ENCODE measurements at regions not wholly inside any gene's neighbourhood (a gene's known extent, or its start where the extent isn't known, plus 50 kb on each side); places are given as distances from the start of the nearest gene placed in this dataset.
"Not testable (repeated sequence)": the region's sequence is repeated elsewhere in the genome, so short reads cannot be mapped to it uniquely, and the experiment has no call there.

GRCh38 chr1:191734321-191734720 is 423.9 kb upstream of the RGS18 start:
- no peak for TF ChIP-seq CTCF (IDR thresholded peaks at IDR 0.05; ENCODE audit: control insufficient read depth, extremely low read depth, insufficient read depth)
- DNase-seq (ENCODE audit: low read depth), result no peak
- no peak overlapping the region for H3K4me3 ChIP-seq (ENCODE audit: low read depth, low read length)

- DNase-seq (ENCODE audit: low read depth), result no peak
- no peak for TF ChIP-seq CTCF (IDR thresholded peaks at IDR 0.05; ENCODE audit: control insufficient read depth, extremely low read depth, insufficient read depth)
- H3K4me3 ChIP-seq (ENCODE audit: low read depth, low read length), result no peak overlapping the region
These were observed 418.7 kb upstream of the RGS18 start for GRCh38 chr1:191739544-191739943.

GRCh38 chr1:191752342-191752741 is 405.9 kb upstream of the RGS18 start:
- peak; percentile 40 for TF ChIP-seq CTCF (IDR thresholded peaks at IDR 0.05; ENCODE audit: control insufficient read depth, extremely low read depth, insufficient read depth)
- no peak for DNase-seq (ENCODE audit: low read depth)
- no peak overlapping the region for H3K4me3 ChIP-seq (ENCODE audit: low read depth, low read length)

- no peak for TF ChIP-seq CTCF (IDR thresholded peaks at IDR 0.05; ENCODE audit: control insufficient read depth, extremely low read depth, insufficient read depth)
- DNase-seq (ENCODE audit: low read depth), result no peak
- no peak overlapping the region for H3K4me3 ChIP-seq (ENCODE audit: low read depth, low read length)
These were observed 398.2 kb upstream of the RGS18 start for GRCh38 chr1:191760016-191760415.

GRCh38 chr1:191788551-191788950 is 369.7 kb upstream of the RGS18 start:
- no peak overlapping the region for H3K4me3 ChIP-seq (ENCODE audit: low read depth, low read length)
- no peak for TF ChIP-seq CTCF (IDR thresholded peaks at IDR 0.05; ENCODE audit: control insufficient read depth, extremely low read depth, insufficient read depth)
- no peak for DNase-seq (ENCODE audit: low read depth)

- no peak for TF ChIP-seq CTCF (IDR thresholded peaks at IDR 0.05; ENCODE audit: control insufficient read depth, extremely low read depth, insufficient read depth)
- no peak for DNase-seq (ENCODE audit: low read depth)
- no peak overlapping the region for H3K4me3 ChIP-seq (ENCODE audit: low read depth, low read length)
These were observed 360.1 kb upstream of the RGS18 start for GRCh38 chr1:191798178-191798577.

- no peak overlapping the region for H3K4me3 ChIP-seq (ENCODE audit: low read depth, low read length)
These were observed 354.0 kb upstream of the RGS18 start for GRCh38 chr1:191804311-191804710.

GRCh38 chr1:191813593-191813992 is 344.7 kb upstream of the RGS18 start:
- DNase-seq (ENCODE audit: low read depth); H3K4me3 ChIP-seq (ENCODE audit: low read depth, low read length): not testable (repeated sequence)

More at GRCh38 chr1:191804311-191804710, 354.0 kb upstream of the RGS18 start:
- no peak for DNase-seq (ENCODE audit: low read depth)
- TF ChIP-seq CTCF (IDR thresholded peaks at IDR 0.05; ENCODE audit: control insufficient read depth, extremely low read depth, insufficient read depth), result no peak

Data from LNCaP clone FGC (cell line).